HepG2 (cell line): ENCODE measurements at regions not wholly inside any gene's neighbourhood (a gene's known extent, or its start where the extent isn't known, plus 50 kb on each side); places are given as distances from the start of the nearest gene placed in this dataset.

Experiments
- ATAC-seq: fragments of 200-7000 bp; cut with Tn5 transposase; 3 replicates; pipeline ENCODE4 v1.9.1; 2020; ENCODE audit warnings: mild to moderate bottlenecking, moderate library complexity
- BruUV-seq: library from RNA; stranded (reverse); fragments of 400-500 nt; replicated peaks from 2 replicates; lab custom pipeline; 2021; lab: Mats Ljungman, UMichigan
- CTCF ChIA-PET: fragments of 300-600 bp; formaldehyde crosslinking; extraction: SDS; loops from one replicate; lab custom pipeline; 2021; ENCODE audit warnings: low total read pairs, inconsistent platforms, low intra/inter-chr PET ratio; lab: Yijun Ruan, JAX
- POLR2A ChIA-PET: fragments of 350-600 bp; sonication (Branson Sonifier 250); formaldehyde crosslinking; loops from one replicate; lab custom pipeline; 2020; ENCODE audit warnings: antibody characterized with exemption, inconsistent platforms; lab: Yijun Ruan, JAX
- DNase-seq: peaks from one replicate; pipeline ENCODE4 v3.0.0-alpha.2; 2015; ENCODE audit warnings: low spot score
- FAIRE-seq: peaks from 3 replicates; lab custom pipeline; 2011; peaks lifted over from hg19 to GRCh38; lab: Jason Lieb, UNC
- H2AFZ ChIP-seq: one replicate; pipeline ENCODE4 v1.6.1; 2011; ENCODE audit warnings: low read length, inconsistent platforms
- H3K27ac ChIP-seq: fragments of 300-600 bp; 3 replicates; pipeline ENCODE4 v1.8.0; 2011; ENCODE audit warnings: mixed run types, mild to moderate bottlenecking, mixed read lengths, low read length, inconsistent platforms; ENCODE audit not compliant: insufficient read depth; ENCODE audit errors: extremely low read length
- H3K27me3 ChIP-seq, 2 experiments: fragments of 200-600 bp in 1 of 2; 2 replicates in 1 of 2; 3 replicates in 1 of 2; pipeline versions ENCODE4 v1.6.0 to v1.8.0; 2011; ENCODE audit warnings: low read length in 2 of 2, mild to moderate bottlenecking in 2 of 2, moderate library complexity in 2 of 2, inconsistent platforms in 1 of 2; ENCODE audit not compliant: insufficient read depth in 2 of 2, control insufficient read depth in 1 of 2
- H3K36me3 ChIP-seq, 2 experiments: fragments of 200-600 bp in 1 of 2; replicated peaks in 1 of 2; 2 replicates in 1 of 2; 3 replicates in 1 of 2; pipeline versions ENCODE4 v1.5.1 to v1.8.0; 2011; ENCODE audit warnings: low read length in 2 of 2, inconsistent platforms in 1 of 2; ENCODE audit not compliant: insufficient read depth in 2 of 2, control insufficient read depth in 1 of 2
- H3K4me1 ChIP-seq: 2 replicates; pipeline ENCODE4 v1.5.1; 2012; ENCODE audit warnings: low read length, inconsistent platforms; ENCODE audit not compliant: insufficient read depth
- H3K4me2 ChIP-seq: 2 replicates; pipeline ENCODE4 v1.6.0; 2011; ENCODE audit warnings: low read depth, low read length, inconsistent platforms
- H3K4me3 ChIP-seq, 3 experiments: fragments of 200-600 bp in 1 of 3; sonication (generic), shearing (Covaris generic) in 1 of 3; replicated peaks in 1 of 3; 2 replicates each; pipeline ENCODE4 v1.5.1; 2011 to 2016; ENCODE audit warnings: low read length in 3 of 3, inconsistent platforms in 2 of 3, low read depth in 2 of 3, mild to moderate bottlenecking in 2 of 3, control low read depth in 1 of 3, mixed read lengths in 1 of 3; ENCODE audit not compliant: insufficient read depth in 1 of 3
- H3K79me2 ChIP-seq: one replicate; pipeline ENCODE4 v1.6.1; 2011; ENCODE audit warnings: low read length, inconsistent platforms; ENCODE audit not compliant: insufficient read depth
- H3K9ac ChIP-seq: 2 replicates; pipeline ENCODE4 v1.6.0; 2011; ENCODE audit warnings: mild to moderate bottlenecking, low read depth, low read length, inconsistent platforms; ENCODE audit not compliant: insufficient read depth
- H3K9me3 ChIP-seq: 2 replicates; pipeline ENCODE4 v1.5.1; 2012; ENCODE audit warnings: mild to moderate bottlenecking, low read length
- H4K20me1 ChIP-seq: 2 replicates; pipeline ENCODE4 v1.6.0; 2011; ENCODE audit warnings: inconsistent platforms, mild to moderate bottlenecking, low read length, moderate library complexity; ENCODE audit not compliant: insufficient read depth
- BCL6 ChIP-seq: IDR thresholded peaks from 2 replicates; pipeline ENCODE4 v1.6.1; 2016; ENCODE audit warnings: missing genetic modification reagents, missing compliant biosample characterization
- ELF4 ChIP-seq: sonication (generic); formaldehyde crosslinking; IDR thresholded peaks from 2 replicates; pipeline ENCODE4 v1.5.0; 2020; ENCODE audit warnings: missing genetic modification reagents, mild to moderate bottlenecking, moderate library complexity, borderline replicate concordance
- EZH2 ChIP-seq: conservative IDR thresholded peaks from 2 replicates; pipeline ENCODE4 v1.6.1; 2012; ENCODE audit warnings: mild to moderate bottlenecking, low read depth, low read length, moderate library complexity
- FOXJ3 ChIP-seq: sonication (generic); formaldehyde crosslinking; IDR thresholded peaks from 2 replicates; pipeline ENCODE4 v1.4.0; 2020; ENCODE audit warnings: missing genetic modification reagents, mild to moderate bottlenecking, borderline replicate concordance
- GABPB1 ChIP-seq: IDR thresholded peaks from 2 replicates; pipeline ENCODE4 v1.6.1; 2016; ENCODE audit warnings: mild to moderate bottlenecking, missing genetic modification reagents, moderate library complexity, missing compliant biosample characterization
- GPBP1L1 ChIP-seq: sonication (generic); formaldehyde crosslinking; IDR thresholded peaks from 2 replicates; pipeline ENCODE4 v1.5.0; 2020; ENCODE audit warnings: mild to moderate bottlenecking, missing genetic modification reagents
- GZF1 ChIP-seq: sonication (generic); formaldehyde crosslinking; IDR thresholded peaks from 2 replicates; pipeline ENCODE4 v1.5.1; 2020; ENCODE audit warnings: mild to moderate bottlenecking, missing genetic modification reagents
- IRX3 ChIP-seq: sonication (generic); formaldehyde crosslinking; IDR thresholded peaks from 2 replicates; pipeline ENCODE4 v1.8.1; 2023; ENCODE audit warnings: mild to moderate bottlenecking, low read depth, missing genetic modification reagents, borderline replicate concordance
- KAT2B ChIP-seq: fragments of 150-350 bp; IDR thresholded peaks from 2 replicates; pipeline ENCODE4 v1.6.1; 2014; ENCODE audit warnings: low read depth, low read length, borderline replicate concordance
- MIXL1 ChIP-seq: IDR thresholded peaks from 2 replicates; pipeline ENCODE4 v1.6.1; 2016
- POLR2G ChIP-seq: fragments of 200-400 bp; formaldehyde crosslinking; IDR thresholded peaks from 2 replicates; pipeline ENCODE4 v1.6.1; 2018; ENCODE audit warnings: mild to moderate bottlenecking, low read depth, low read length, moderate library complexity
- REXO4 ChIP-seq: sonication (generic); formaldehyde crosslinking; IDR thresholded peaks from 2 replicates; pipeline ENCODE4 v1.8.0; 2022; ENCODE audit warnings: missing genetic modification reagents, mild to moderate bottlenecking, borderline replicate concordance
- SALL1 ChIP-seq: sonication (generic); formaldehyde crosslinking; IDR thresholded peaks from 2 replicates; pipeline ENCODE4 v1.8.0; 2022; ENCODE audit warnings: mild to moderate bottlenecking, missing genetic modification reagents
- SP5 ChIP-seq: IDR thresholded peaks from 2 replicates; pipeline ENCODE4 v1.6.1; 2016; ENCODE audit warnings: low read depth, borderline replicate concordance
- ZBTB1 ChIP-seq: sonication (generic); formaldehyde crosslinking; IDR thresholded peaks from 2 replicates; pipeline ENCODE4 v1.4.0; 2020; ENCODE audit warnings: missing genetic modification reagents, borderline replicate concordance
- ZNF44 ChIP-seq: sonication (generic); formaldehyde crosslinking; IDR thresholded peaks from 2 replicates; pipeline ENCODE4 v1.5.1; 2020; ENCODE audit warnings: mild to moderate bottlenecking, missing genetic modification reagents
- ZNF558 ChIP-seq: sonication (generic); formaldehyde crosslinking; IDR thresholded peaks from 2 replicates; pipeline ENCODE4 v1.9.0; 2022; ENCODE audit warnings: mild to moderate bottlenecking, missing genetic modification reagents, borderline replicate concordance
- ZSCAN25 ChIP-seq: sonication (generic); formaldehyde crosslinking; IDR thresholded peaks from 2 replicates; pipeline ENCODE4 v1.8.0; 2022; ENCODE audit warnings: mild to moderate bottlenecking, missing genetic modification reagents
- ZZZ3 ChIP-seq: sonication (generic); formaldehyde crosslinking; IDR thresholded peaks from 2 replicates; pipeline ENCODE4 v1.4.0; 2020; ENCODE audit warnings: missing genetic modification reagents, mild to moderate bottlenecking, borderline replicate concordance
- WGBS: methylation state at CpG from one replicate; pipeline ENCODE4 v1.1.6; 2017; ENCODE audit warnings: low lambda C conversion rate; 5-methylcytosine and 5-hydroxymethylcytosine counted together
- in situ Hi-C: cut with HindIII; loops from 2 replicates; pipeline ENCODE4 v1.10.0; 2017; ENCODE audit warnings: low pct_unique_long_range_greater_than_20kb; ENCODE audit not compliant: extremely low pct_ligation_motif_present
- intact Hi-C: fragments of 100-400 bp; cut with micrococcal nuclease; formaldehyde crosslinking; loops from one replicate; pipeline ENCODE4 v1.10.0; 2022; ENCODE audit not compliant: unreplicated experiment

DNA sequence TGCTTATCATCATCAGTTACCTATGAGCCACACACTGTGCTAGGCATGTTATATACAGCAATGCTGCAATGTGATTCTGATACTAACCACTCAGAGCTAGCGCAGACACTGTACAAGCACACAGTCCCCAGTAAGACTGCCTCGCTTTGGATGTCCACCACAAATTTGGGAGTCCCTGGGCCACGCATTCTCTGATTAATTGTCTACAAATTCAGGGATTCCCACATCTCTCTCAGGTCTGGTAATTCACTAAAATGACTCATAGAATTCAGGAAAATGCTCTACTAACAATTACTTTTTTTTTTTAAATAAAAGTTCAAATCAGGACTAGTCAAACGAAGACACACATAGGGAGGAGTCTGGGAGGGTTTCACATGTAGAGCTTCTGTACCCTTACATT, 652.1 kb upstream of the AADAT start:
- Histone ChIP-seq H3K36me3 (no peaks in the 10 kb centered on the region), H3K27ac (no peak overlapping the region), H3K4me2 (no peak overlapping the region), H3K4me3 (no peak overlapping the region), H3K9me3 (no peaks in the 10 kb centered on the region), H4K20me1 (no peaks in the 10 kb centered on the region), H3K9ac (no peak overlapping the region), H2AFZ (no peak overlapping the region), H3K27me3 (no peaks in the 10 kb centered on the region), H3K79me2 (no peaks in the 10 kb centered on the region)
- FAIRE-seq (no peak), ATAC-seq (no peak), DNase-seq (no peak)
- WGBS, result 2% methylated on average over 4 of the region's 4 CpGs
- BruUV-seq, result no TSS peak
- in situ Hi-C loops, result no loop called here
- CTCF ChIA-PET, result no interaction called here
- TF ChIP-seq ZBTB1 (CRISPR knock-in tag), result no peak
- no peak for TF ChIP-seq ZNF558 (CRISPR knock-in tag)
- no peak for TF ChIP-seq ZZZ3 (CRISPR knock-in tag)
- TF ChIP-seq, all 625 proteins: peak for 0
- intact Hi-C loops, result no loop called here
- H3K4me1 ChIP-seq, result no peaks in the 10 kb centered on the region
- POLR2A ChIA-PET, result no interaction called here

DNA sequence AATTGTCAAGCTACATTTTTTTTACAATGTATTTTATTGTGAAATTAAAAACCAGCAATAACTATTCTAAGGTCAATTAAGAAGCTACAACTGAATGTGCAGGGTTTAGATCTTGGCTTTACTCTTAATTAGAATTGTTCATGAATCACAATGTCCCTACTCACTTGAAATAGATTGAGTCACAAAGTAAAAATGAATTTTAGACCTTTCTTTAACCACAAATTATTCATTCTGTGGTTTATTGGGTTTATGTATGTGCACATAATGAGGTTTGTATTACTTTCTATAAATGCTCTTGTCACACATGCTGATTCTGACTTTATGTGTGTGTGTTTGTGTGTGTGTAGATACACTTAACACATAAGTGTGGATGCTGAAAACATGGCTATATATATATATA, 647.0 kb upstream of the AADAT start:
- ChIA-PET CTCF (no interaction called here), POLR2A (no interaction called here)
- H3K79me2 ChIP-seq, result no peaks in the 10 kb centered on the region
- no peaks in the 10 kb centered on the region for H4K20me1 ChIP-seq
- no peak overlapping the region for H3K4me3 ChIP-seq
- H3K4me2 ChIP-seq, result no peak overlapping the region
- FAIRE-seq (no peak), DNase-seq (no peak), ATAC-seq (no peak)
- TF ChIP-seq KAT2B (no peak), GZF1 (CRISPR knock-in tag) (no peak), SP5 (CRISPR knock-in tag) (no peak), REXO4 (CRISPR knock-in tag) (no peak), POLR2G (no peak), GABPB1 (CRISPR knock-in tag) (no peak), FOXJ3 (CRISPR knock-in tag) (no peak), ELF4 (CRISPR knock-in tag) (no peak), BCL6 (no peak), EZH2 (no peak), ZNF44 (CRISPR knock-in tag) (no peak), IRX3 (no peak), GPBP1L1 (CRISPR knock-in tag) (no peak), ZSCAN25 (no peak), SALL1 (CRISPR knock-in tag) (no peak), MIXL1 (CRISPR knock-in tag) (no peak)
- H3K9me3 ChIP-seq, result no peaks in the 10 kb centered on the region
- in situ Hi-C loops (no loop called here), intact Hi-C loops (no loop called here)
- H3K27ac ChIP-seq, result no peak overlapping the region
- no peaks in the 10 kb centered on the region for H3K36me3 ChIP-seq
- no peaks in the 10 kb centered on the region for H3K27me3 ChIP-seq
- no peak overlapping the region for H2AFZ ChIP-seq
- no TSS peak for BruUV-seq
- H3K4me1 ChIP-seq, result no peaks in the 10 kb centered on the region
- H3K9ac ChIP-seq, result no peak overlapping the region
